SJCRH30 (cell line): ENCODE measurements at regions not wholly inside any gene's neighbourhood (a gene's known extent, or its start where the extent isn't known, plus 50 kb on each side); places are given as distances from the start of the nearest gene placed in this dataset.

Source experiments
- DNase-seq, 2 experiments: peaks; one replicate each; pipeline ENCODE4 v3.0.0-alpha.2; 2015 to 2020
- H3K27ac ChIP-seq: fragments of 250-450 bp; sonication (Bioruptor Pico); 2 replicates; pipeline ENCODE4 v1.5.1; 2020; ENCODE audit warnings: mild to moderate bottlenecking, moderate library complexity
- H3K27me3 ChIP-seq: fragments of 250-450 bp; sonication (Bioruptor Pico); 2 replicates; pipeline ENCODE4 v1.5.1; 2020; ENCODE audit warnings: mild to moderate bottlenecking, moderate library complexity
- H3K36me3 ChIP-seq: fragments of 250-450 bp; sonication (Bioruptor Pico); 2 replicates; pipeline ENCODE4 v1.5.1; 2020; ENCODE audit warnings: mild to moderate bottlenecking, moderate library complexity
- H3K4me1 ChIP-seq: fragments of 250-450 bp; sonication (Bioruptor Pico); 2 replicates; pipeline ENCODE4 v1.5.1; 2020; ENCODE audit warnings: mild to moderate bottlenecking, moderate library complexity
- H3K4me3 ChIP-seq: fragments of 250-450 bp; sonication (Bioruptor Pico); 2 replicates; pipeline ENCODE4 v1.5.1; 2020; ENCODE audit warnings: mild to moderate bottlenecking, moderate library complexity
- H3K9me3 ChIP-seq: fragments of 250-450 bp; sonication (Bioruptor Pico); replicated peaks from 2 replicates; pipeline ENCODE4 v1.5.1; 2020; ENCODE audit warnings: mild to moderate bottlenecking, moderate library complexity

GRCh38 chr11:112555491-112556364, 295.1 kb upstream of the PLET1 start:
- Histone ChIP-seq H3K4me1 (peaks cover 14% of the 10 kb centered on the region), H3K36me3 (no peaks in the 10 kb centered on the region), H3K4me3 (no peak overlapping the region), H3K27me3 (no peaks in the 10 kb centered on the region), H3K9me3 (no peaks in the 10 kb centered on the region), H3K27ac (no peak overlapping the region)
- DNase-seq, result peak; percentile 47 to 69

GRCh38 chr11:112558691-112559090, 298.0 kb upstream of the PLET1 start:
- H3K27me3 ChIP-seq, result no peaks in the 10 kb centered on the region
- no peak overlapping the region for H3K4me3 ChIP-seq
- H3K4me1 ChIP-seq, result peaks cover 14% of the 10 kb centered on the region
- DNase-seq, result peak in 1 of 2 experiments; percentile 15
- peak overlapping the region; percentile 88 for H3K27ac ChIP-seq
- no peaks in the 10 kb centered on the region for H3K36me3 ChIP-seq
- no peaks in the 10 kb centered on the region for H3K9me3 ChIP-seq

GRCh38 chr11:112563808-112564207, 303.1 kb upstream of the PLET1 start:
- Histone ChIP-seq H3K27ac (no peak overlapping the region), H3K4me1 (peaks cover 1% of the 10 kb centered on the region), H3K9me3 (no peaks in the 10 kb centered on the region), H3K27me3 (no peaks in the 10 kb centered on the region), H3K4me3 (no peak overlapping the region), H3K36me3 (no peaks in the 10 kb centered on the region)
- peak in 1 of 2 experiments; percentile 10 for DNase-seq

GRCh38 chr11:112564228-112564955, 303.7 kb upstream of the PLET1 start:
- no peaks in the 10 kb centered on the region for H3K36me3 ChIP-seq
- no peak overlapping the region for H3K27ac ChIP-seq
- no peaks in the 10 kb centered on the region; the same call in 1 of the 2 replicates for H3K4me1 ChIP-seq
- no peaks in the 10 kb centered on the region for H3K27me3 ChIP-seq
- DNase-seq, result peak in 1 of 2 experiments; percentile 51
- H3K4me3 ChIP-seq, result no peak overlapping the region
- no peaks in the 10 kb centered on the region for H3K9me3 ChIP-seq

- Histone ChIP-seq H3K27ac (no peak overlapping the region), H3K27me3 (no peaks in the 10 kb centered on the region), H3K36me3 (no peaks in the 10 kb centered on the region), H3K9me3 (no peaks in the 10 kb centered on the region), H3K4me1 (no peaks in the 10 kb centered on the region; the same call in 1 of the 2 replicates), H3K4me3 (no peak overlapping the region)
- no peak for DNase-seq
These were observed 304.9 kb upstream of the PLET1 start for GRCh38 chr11:112565551-112565950.

GRCh38 chr11:112566124-112566523, 305.5 kb upstream of the PLET1 start:
- H3K4me1 ChIP-seq, result no peaks in the 10 kb centered on the region; the same call in 1 of the 2 replicates
- no peaks in the 10 kb centered on the region for H3K9me3 ChIP-seq
- no peak overlapping the region for H3K4me3 ChIP-seq
- H3K27ac ChIP-seq, result no peak overlapping the region
- H3K36me3 ChIP-seq, result no peaks in the 10 kb centered on the region
- H3K27me3 ChIP-seq, result no peaks in the 10 kb centered on the region
- no peak for DNase-seq

- Histone ChIP-seq H3K4me1 (no peaks in the 10 kb centered on the region; the same call in 1 of the 2 replicates), H3K9me3 (no peaks in the 10 kb centered on the region), H3K4me3 (no peak overlapping the region), H3K27me3 (no peaks in the 10 kb centered on the region), H3K36me3 (no peaks in the 10 kb centered on the region), H3K27ac (no peak overlapping the region)
- no peak for DNase-seq
These were observed 309.7 kb upstream of the PLET1 start for GRCh38 chr11:112570333-112570732.

GRCh38 chr11:112579282-112579681, 318.6 kb upstream of the PLET1 start:
- Histone ChIP-seq H3K27me3 (no peaks in the 10 kb centered on the region), H3K36me3 (no peaks in the 10 kb centered on the region), H3K4me3 (no peak overlapping the region), H3K27ac (peak overlapping the region; percentile 7), H3K4me1 (peaks cover 13% of the 10 kb centered on the region), H3K9me3 (no peaks in the 10 kb centered on the region)
- peak; percentile 72 to 77 for DNase-seq

GRCh38 chr11:112580864-112581263, 320.2 kb upstream of the PLET1 start:
- no peaks in the 10 kb centered on the region for H3K9me3 ChIP-seq
- no peak for DNase-seq
- H3K36me3 ChIP-seq, result no peaks in the 10 kb centered on the region
- no peaks in the 10 kb centered on the region for H3K27me3 ChIP-seq
- no peak overlapping the region for H3K4me3 ChIP-seq
- H3K4me1 ChIP-seq, result peaks cover 13% of the 10 kb centered on the region
- H3K27ac ChIP-seq, result no peak overlapping the region

GRCh38 chr11:112581747-112582146, 321.1 kb upstream of the PLET1 start:
- no peaks in the 10 kb centered on the region for H3K9me3 ChIP-seq
- peaks cover 13% of the 10 kb centered on the region for H3K4me1 ChIP-seq
- H3K27ac ChIP-seq, result no peak overlapping the region
- H3K4me3 ChIP-seq, result no peak overlapping the region
- DNase-seq, result no peak
- no peaks in the 10 kb centered on the region for H3K36me3 ChIP-seq
- no peaks in the 10 kb centered on the region for H3K27me3 ChIP-seq

- no peak for DNase-seq
- no peaks in the 10 kb centered on the region for H3K27me3 ChIP-seq
- no peaks in the 10 kb centered on the region for H3K36me3 ChIP-seq
- H3K4me3 ChIP-seq, result no peak overlapping the region
- no peaks in the 10 kb centered on the region for H3K9me3 ChIP-seq
- peaks cover 13% of the 10 kb centered on the region for H3K4me1 ChIP-seq
- no peak overlapping the region for H3K27ac ChIP-seq
These were observed 321.7 kb upstream of the PLET1 start for GRCh38 chr11:112582366-112582765.

- no peak overlapping the region for H3K27ac ChIP-seq
- H3K4me3 ChIP-seq, result no peak overlapping the region
- DNase-seq, result peak; percentile 7 to 40
- H3K27me3 ChIP-seq, result no peaks in the 10 kb centered on the region
- H3K4me1 ChIP-seq, result peaks cover 13% of the 10 kb centered on the region
- H3K36me3 ChIP-seq, result no peaks in the 10 kb centered on the region
- H3K9me3 ChIP-seq, result no peaks in the 10 kb centered on the region
These were observed 322.7 kb upstream of the PLET1 start for GRCh38 chr11:112583261-112583893.

- Histone ChIP-seq H3K36me3 (no peaks in the 10 kb centered on the region), H3K27me3 (no peaks in the 10 kb centered on the region)
- peak; percentile 11 to 20 for DNase-seq
These were observed 324.0 kb upstream of the PLET1 start for GRCh38 chr11:112584672-112585071.

GRCh38 chr11:112587664-112588063, 327.0 kb upstream of the PLET1 start:
- H3K4me1 ChIP-seq, result peaks cover 9% of the 10 kb centered on the region
- H3K36me3 ChIP-seq, result no peaks in the 10 kb centered on the region
- no peak overlapping the region; the same call in 1 of the 2 replicates for H3K27ac ChIP-seq
- no peaks in the 10 kb centered on the region for H3K27me3 ChIP-seq
- no peaks in the 10 kb centered on the region for H3K9me3 ChIP-seq
- DNase-seq, result no peak
- no peak overlapping the region for H3K4me3 ChIP-seq

More at GRCh38 chr11:112584672-112585071, 324.0 kb upstream of the PLET1 start:
- H3K4me3 ChIP-seq, result no peak overlapping the region
- H3K4me1 ChIP-seq, result peaks cover 11% of the 10 kb centered on the region
- no peaks in the 10 kb centered on the region for H3K9me3 ChIP-seq
- H3K27ac ChIP-seq, result no peak overlapping the region

GRCh38 chr11:112588252-112588694, 327.6 kb upstream of the PLET1 start:
- Histone ChIP-seq H3K27me3 (no peaks in the 10 kb centered on the region), H3K27ac (peak overlapping the region; percentile 39), H3K4me3 (no peak overlapping the region), H3K36me3 (no peaks in the 10 kb centered on the region), H3K9me3 (no peaks in the 10 kb centered on the region), H3K4me1 (peaks cover 9% of the 10 kb centered on the region)
- DNase-seq, result peak; percentile 85 to 92
